Gastrocnemius medialis (tissue), 4 donors: ENCODE measurements at regions not wholly inside any gene's neighbourhood (a gene's known extent, or its start where the extent isn't known, plus 50 kb on each side); places are given as distances from the start of the nearest gene placed in this dataset.

ENCODE experiments used
- POLR2A ChIP-seq, 2 donors: fragments of 450-650 bp; IDR thresholded peaks; one replicate each; pipeline ENCODE4 v1.6.1; 2017; ENCODE audit warnings: antibody characterized with exemption in 2 of 2, mild to moderate bottlenecking in 2 of 2, moderate library complexity in 2 of 2
- TF ChIP-seq, protein P1 (sequence below), 5 experiments: fragments of 450-650 bp in 3 of 5; fragments of 200-600 bp in 2 of 5; sonication (generic) in 2 of 5; IDR thresholded peaks in 4 of 5; conservative IDR thresholded peaks in 1 of 5; 1 replicate in 4 of 5; 2 replicates in 1 of 5; pipeline ENCODE4 v1.5.1; 2016 to 2019; ENCODE audit warnings: antibody characterized with exemption in 5 of 5, mild to moderate bottlenecking in 3 of 5, moderate library complexity in 3 of 5

DNA sequence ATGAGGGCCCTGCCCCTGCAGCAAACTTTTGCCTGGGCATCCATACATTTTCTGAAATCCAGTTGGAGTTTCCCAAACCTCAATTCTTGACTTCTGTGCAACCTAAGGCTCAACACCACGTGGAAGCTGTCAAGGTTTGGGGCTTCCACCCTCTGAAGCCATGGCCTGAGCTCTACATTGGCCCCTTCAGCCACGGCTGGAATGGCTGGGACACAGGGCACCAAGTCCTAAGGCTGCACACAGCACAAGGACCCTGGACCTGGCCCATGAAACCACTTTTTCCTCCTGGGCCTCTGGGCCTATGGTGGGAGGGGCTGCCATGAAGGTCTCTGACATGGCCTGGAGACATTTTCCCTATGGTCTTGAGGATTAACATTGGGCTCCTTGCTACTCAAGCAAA lies 266.3 kb downstream of the LRIG3 start:
- TF ChIP-seq, protein P1, sequence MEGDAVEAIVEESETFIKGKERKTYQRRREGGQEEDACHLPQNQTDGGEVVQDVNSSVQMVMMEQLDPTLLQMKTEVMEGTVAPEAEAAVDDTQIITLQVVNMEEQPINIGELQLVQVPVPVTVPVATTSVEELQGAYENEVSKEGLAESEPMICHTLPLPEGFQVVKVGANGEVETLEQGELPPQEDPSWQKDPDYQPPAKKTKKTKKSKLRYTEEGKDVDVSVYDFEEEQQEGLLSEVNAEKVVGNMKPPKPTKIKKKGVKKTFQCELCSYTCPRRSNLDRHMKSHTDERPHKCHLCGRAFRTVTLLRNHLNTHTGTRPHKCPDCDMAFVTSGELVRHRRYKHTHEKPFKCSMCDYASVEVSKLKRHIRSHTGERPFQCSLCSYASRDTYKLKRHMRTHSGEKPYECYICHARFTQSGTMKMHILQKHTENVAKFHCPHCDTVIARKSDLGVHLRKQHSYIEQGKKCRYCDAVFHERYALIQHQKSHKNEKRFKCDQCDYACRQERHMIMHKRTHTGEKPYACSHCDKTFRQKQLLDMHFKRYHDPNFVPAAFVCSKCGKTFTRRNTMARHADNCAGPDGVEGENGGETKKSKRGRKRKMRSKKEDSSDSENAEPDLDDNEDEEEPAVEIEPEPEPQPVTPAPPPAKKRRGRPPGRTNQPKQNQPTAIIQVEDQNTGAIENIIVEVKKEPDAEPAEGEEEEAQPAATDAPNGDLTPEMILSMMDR (IDR thresholded peaks at IDR 0.05 in 4 of 5, conservative IDR thresholded peaks at IDR 0.05 in 1 of 5), result no peak
- no peak for TF ChIP-seq POLR2A (IDR thresholded peaks at IDR 0.05)
